Fibroblast of the aortic adventitia (primary cell): ENCODE measurements at regions not wholly inside any gene's neighbourhood (a gene's known extent, or its start where the extent isn't known, plus 50 kb on each side); places are given as distances from the start of the nearest gene placed in this dataset.

Source experiments
- DNase-seq: peaks from one replicate; pipeline ENCODE4 v3.0.0-alpha.2; 2010; ENCODE audit warnings: low read depth
- H3K4me3 ChIP-seq: 2 replicates; pipeline ENCODE4 v1.5.1; 2011; ENCODE audit warnings: low read depth, mild to moderate bottlenecking, control low read depth, low read length, moderate library complexity
- TF ChIP-seq, protein P1 (sequence below): IDR thresholded peaks from 2 replicates; pipeline ENCODE4 v1.5.1; 2011; ENCODE audit warnings: mild to moderate bottlenecking, low read length, control low read depth, inconsistent platforms; ENCODE audit not compliant: insufficient read depth

DNA sequence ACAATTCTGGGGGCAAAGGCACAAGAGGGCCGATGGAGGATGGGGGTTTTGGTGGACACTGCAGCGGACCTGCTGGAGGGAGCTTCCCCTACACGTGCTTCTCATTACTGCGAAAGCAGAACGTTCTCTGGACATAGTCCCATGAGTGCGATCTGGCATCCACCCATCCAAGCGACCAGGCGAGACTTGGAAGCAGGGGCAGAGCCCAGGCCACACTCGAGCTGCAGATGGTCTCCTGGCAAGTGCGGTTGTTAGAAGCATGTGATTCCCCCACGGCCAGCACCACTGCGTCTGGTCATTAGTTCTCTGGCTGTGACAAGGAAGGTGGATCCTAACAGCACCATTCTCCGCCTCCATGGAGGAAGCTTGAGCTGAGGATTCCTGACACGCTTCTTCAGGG lies 118.4 kb upstream of the TCERG1L start:
- no peak for DNase-seq
- TF ChIP-seq, protein P1, sequence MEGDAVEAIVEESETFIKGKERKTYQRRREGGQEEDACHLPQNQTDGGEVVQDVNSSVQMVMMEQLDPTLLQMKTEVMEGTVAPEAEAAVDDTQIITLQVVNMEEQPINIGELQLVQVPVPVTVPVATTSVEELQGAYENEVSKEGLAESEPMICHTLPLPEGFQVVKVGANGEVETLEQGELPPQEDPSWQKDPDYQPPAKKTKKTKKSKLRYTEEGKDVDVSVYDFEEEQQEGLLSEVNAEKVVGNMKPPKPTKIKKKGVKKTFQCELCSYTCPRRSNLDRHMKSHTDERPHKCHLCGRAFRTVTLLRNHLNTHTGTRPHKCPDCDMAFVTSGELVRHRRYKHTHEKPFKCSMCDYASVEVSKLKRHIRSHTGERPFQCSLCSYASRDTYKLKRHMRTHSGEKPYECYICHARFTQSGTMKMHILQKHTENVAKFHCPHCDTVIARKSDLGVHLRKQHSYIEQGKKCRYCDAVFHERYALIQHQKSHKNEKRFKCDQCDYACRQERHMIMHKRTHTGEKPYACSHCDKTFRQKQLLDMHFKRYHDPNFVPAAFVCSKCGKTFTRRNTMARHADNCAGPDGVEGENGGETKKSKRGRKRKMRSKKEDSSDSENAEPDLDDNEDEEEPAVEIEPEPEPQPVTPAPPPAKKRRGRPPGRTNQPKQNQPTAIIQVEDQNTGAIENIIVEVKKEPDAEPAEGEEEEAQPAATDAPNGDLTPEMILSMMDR, result no peak
- H3K4me3 ChIP-seq, result no peak overlapping the region

DNA sequence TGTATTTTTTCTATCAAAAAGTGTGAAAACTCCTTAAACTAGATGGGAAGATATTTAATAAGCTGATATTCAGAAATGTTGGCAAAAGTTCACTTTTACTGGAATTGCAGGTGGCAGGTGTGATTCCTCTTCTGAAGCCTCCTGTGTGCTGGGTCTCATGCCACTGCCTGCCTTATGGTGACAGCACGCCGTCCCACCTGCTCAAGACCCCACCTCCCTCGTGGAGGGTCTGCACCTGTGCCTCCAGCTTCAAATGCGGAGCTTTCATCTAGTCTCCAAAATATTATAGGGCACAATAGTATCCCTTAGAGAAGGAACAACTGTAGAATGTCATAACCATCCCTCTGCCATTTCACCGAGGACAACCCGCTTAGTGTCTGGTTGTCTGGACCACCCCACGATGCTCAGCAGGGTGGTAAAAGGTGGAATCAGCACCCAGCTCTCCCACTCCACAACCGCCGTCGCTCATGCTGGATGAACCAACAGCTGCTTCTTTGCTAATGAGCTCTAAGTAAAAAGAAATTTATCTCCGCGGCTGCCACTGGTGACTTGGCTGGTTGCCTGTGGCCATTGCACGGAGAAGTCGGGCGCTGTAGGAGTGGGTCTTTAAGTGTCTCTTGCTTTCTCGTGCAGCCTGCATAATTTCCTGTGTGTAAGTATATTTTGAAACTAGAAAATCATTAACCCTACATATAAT lies 119.3 kb upstream of the TCERG1L start:
- no peak overlapping the region for H3K4me3 ChIP-seq
- TF ChIP-seq, protein P1, result no peak
- no peak for DNase-seq

DNA sequence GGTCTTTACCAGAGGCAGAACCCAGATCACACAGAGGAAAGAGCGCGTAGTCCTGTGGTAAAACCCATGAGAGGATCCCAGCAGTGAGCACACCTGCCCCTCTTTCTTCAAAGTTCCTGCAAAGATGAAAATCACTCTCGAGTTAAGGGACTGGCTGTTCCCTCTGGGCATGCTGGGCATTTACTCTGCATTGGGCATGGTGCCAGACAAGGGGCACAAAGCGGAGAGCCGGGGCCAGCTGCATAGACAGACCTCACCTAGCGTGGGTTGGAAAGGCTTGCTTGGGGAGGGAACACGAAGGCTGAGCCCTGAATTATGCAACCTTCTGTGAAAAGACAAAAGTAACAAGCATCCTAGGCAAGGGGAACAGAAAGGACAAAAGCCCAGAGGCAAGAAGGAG lies 120.0 kb upstream of the TCERG1L start:
- no peak for DNase-seq
- TF ChIP-seq, protein P1, result no peak
- no peak overlapping the region for H3K4me3 ChIP-seq

DNA sequence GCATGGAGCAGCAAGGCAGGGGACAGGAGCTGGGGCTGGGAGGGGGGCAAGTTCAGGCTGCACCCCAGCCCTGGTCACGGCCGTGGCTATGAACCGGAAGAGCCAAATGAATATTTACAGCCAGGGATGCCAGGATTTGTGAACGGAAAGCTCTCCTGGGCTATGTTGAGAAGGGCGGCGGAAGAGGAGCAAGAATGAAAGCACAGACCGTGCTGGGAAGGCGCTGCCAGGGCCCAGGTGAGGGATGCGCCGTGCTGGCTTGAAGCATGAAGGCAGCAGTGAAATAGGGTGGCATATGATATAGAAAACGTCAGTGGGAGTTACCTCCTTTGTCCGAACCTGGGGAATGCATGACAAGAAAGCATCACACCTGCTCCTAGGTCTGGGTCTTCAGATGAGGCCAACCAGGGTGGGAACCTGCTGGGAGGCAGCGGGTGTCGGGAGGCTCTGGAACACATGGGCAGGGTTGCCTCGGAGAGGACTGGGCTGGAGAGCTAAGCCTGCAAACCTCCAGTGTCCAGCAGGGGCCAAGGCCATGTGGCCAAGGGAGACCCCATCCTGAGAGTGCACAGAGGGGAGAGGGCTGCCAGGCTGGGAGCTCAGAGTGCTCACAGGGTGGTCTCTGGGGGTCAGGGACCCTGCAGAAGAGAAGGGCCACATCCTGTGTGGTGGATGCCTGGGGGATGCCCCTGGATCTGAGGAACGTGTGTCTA lies 120.6 kb upstream of the TCERG1L start:
- DNase-seq, result no peak
- H3K4me3 ChIP-seq, result no peak overlapping the region
- TF ChIP-seq, protein P1, result no peak

DNA sequence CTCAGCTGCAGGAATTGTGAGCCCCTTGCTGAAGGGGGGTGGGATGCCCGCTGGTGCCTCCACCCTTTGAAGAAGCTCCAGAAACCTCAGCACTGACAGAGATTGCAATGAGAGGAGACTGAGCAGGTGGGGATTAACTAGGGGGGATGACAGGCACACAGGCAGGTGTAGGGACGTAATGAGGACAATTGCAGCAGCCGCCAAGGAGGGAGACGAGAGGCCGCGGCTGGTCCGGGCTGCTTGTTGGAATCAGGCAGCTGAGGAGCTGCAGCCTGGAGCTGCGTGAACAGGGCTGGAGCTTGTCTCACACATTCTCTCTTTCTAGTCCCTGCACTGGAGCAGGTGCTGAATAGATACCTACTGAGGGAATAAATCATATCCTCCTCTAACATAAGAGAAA lies 122.0 kb upstream of the TCERG1L start:
- DNase-seq, result no peak

DNA sequence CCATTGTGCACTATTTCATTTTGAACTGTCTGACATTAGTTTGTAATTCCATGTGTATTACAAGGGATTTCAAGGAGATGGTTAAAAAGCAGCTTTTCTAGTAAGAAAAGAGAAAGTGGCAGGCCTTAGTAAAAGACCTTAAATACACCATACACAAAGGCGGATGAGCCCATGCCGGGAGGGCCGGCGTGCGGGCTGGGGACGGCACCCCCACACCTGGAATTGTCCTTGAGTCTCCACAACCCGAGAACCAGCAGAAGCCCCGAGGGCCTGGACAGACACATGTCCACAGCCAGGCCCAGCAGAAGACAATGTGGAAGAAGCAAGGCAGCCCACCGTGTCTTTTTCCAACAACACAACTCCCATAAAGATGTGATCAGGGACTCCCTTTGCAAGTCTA lies 123.7 kb upstream of the TCERG1L start:
- H3K4me3 ChIP-seq, result no peak overlapping the region
- no peak for DNase-seq
- TF ChIP-seq, protein P1, result no peak

More for the DNA sequence above, 122.0 kb upstream of the TCERG1L start:
- no peak overlapping the region for H3K4me3 ChIP-seq
- TF ChIP-seq, protein P1, result no peak
